IMR-90 (cell line): ENCODE measurements at regions not wholly inside any gene's neighbourhood (a gene's known extent, or its start where the extent isn't known, plus 50 kb on each side); places are given as distances from the start of the nearest gene placed in this dataset.

Experiments used
- ATAC-seq: fragments of 200-7000 bp; cut with Tn5 transposase; 2 replicates; pipeline ENCODE4 v1.9.1; 2020; ENCODE audit warnings: low read depth, mild to moderate bottlenecking, moderate library complexity
- BruUV-seq: library from RNA; stranded (reverse); fragments of 400-500 nt; replicated peaks from 2 replicates; lab custom pipeline; 2021; lab: Mats Ljungman, UMichigan
- CTCF ChIA-PET: fragments of 300-600 bp; formaldehyde crosslinking; extraction: SDS; loops from one replicate; lab custom pipeline; 2021; ENCODE audit warnings: antibody characterized with exemption; lab: Yijun Ruan, JAX
- POLR2A ChIA-PET: fragments of 300-600 bp; sonication (Branson Sonifier 250); formaldehyde crosslinking; loops from one replicate; lab custom pipeline; 2022; ENCODE audit warnings: antibody characterized with exemption; ENCODE audit not compliant: unreplicated experiment; lab: Charles Lee
- DNase-seq: peaks from one replicate; pipeline ENCODE4 v3.0.0; 2013
- H2AFZ ChIP-seq: replicated peaks from 2 replicates; pipeline ENCODE3; 2013; ENCODE audit warnings: low read length, mild to moderate bottlenecking; ENCODE audit not compliant: poor library complexity
- H2AK5ac ChIP-seq: 2 replicates; pipeline ENCODE4 v1.6.1; 2013; ENCODE audit warnings: low read depth, low read length, inconsistent platforms
- H2AK9ac ChIP-seq: replicated peaks from 2 replicates; pipeline ENCODE3; 2013; ENCODE audit warnings: mild to moderate bottlenecking, low read depth, low read length, moderate library complexity; ENCODE audit not compliant: poor library complexity
- H2BK120ac ChIP-seq: 2 replicates; pipeline ENCODE4 v1.6.1; 2013; ENCODE audit warnings: low read depth, low read length, inconsistent platforms
- H2BK15ac ChIP-seq: 3 replicates; pipeline ENCODE4 v1.6.1; 2013; ENCODE audit warnings: low read depth, low read length, inconsistent platforms
- H2BK20ac ChIP-seq: 2 replicates; pipeline ENCODE4 v1.6.1; 2013; ENCODE audit warnings: low read depth, mild to moderate bottlenecking, inconsistent platforms, low read length, moderate library complexity
- H2BK5ac ChIP-seq: 2 replicates; pipeline ENCODE4 v1.6.1; 2013; ENCODE audit warnings: mild to moderate bottlenecking, low read depth, low read length, inconsistent platforms; ENCODE audit not compliant: poor library complexity, severe bottlenecking
- H3K14ac ChIP-seq: replicated peaks from 2 replicates; pipeline ENCODE4 v1.6.1; 2013; ENCODE audit warnings: low read depth, low read length, inconsistent platforms
- H3K18ac ChIP-seq: 2 replicates; pipeline ENCODE4 v1.6.1; 2013; ENCODE audit warnings: low read depth, low read length, control low read depth
- H3K23ac ChIP-seq: 2 replicates; pipeline ENCODE4 v1.6.1; 2013; ENCODE audit warnings: low read depth, low read length, inconsistent platforms
- H3K27ac ChIP-seq: 2 replicates; pipeline ENCODE4 v1.5.1; 2013; ENCODE audit warnings: mild to moderate bottlenecking, control low read depth, low read length; ENCODE audit not compliant: insufficient read depth
- H3K27me3 ChIP-seq: 2 replicates; pipeline ENCODE4 v1.6.1; 2013; ENCODE audit warnings: low read length; ENCODE audit not compliant: control insufficient read depth, insufficient read depth
- H3K36me3 ChIP-seq: 2 replicates; pipeline ENCODE4 v1.6.1; 2013; ENCODE audit warnings: low read length, mixed read lengths; ENCODE audit not compliant: control insufficient read depth, insufficient read depth
- H3K4ac ChIP-seq: 2 replicates; pipeline ENCODE4 v1.6.1; 2013; ENCODE audit warnings: low read depth, low read length, inconsistent platforms
- H3K4me1 ChIP-seq: 2 replicates; pipeline ENCODE4 v1.6.1; 2013; ENCODE audit warnings: low read length, mixed read lengths; ENCODE audit not compliant: control insufficient read depth, insufficient read depth
- H3K4me2 ChIP-seq: 2 replicates; pipeline ENCODE4 v1.6.1; 2013; ENCODE audit warnings: low read depth, mild to moderate bottlenecking, control low read depth, low read length, moderate library complexity
- H3K4me3 ChIP-seq: 2 replicates; pipeline ENCODE4 v1.5.1; 2013; ENCODE audit warnings: low read depth, mild to moderate bottlenecking, control low read depth, low read length, moderate library complexity; ENCODE audit not compliant: insufficient read depth
- H3K56ac ChIP-seq: 2 replicates; pipeline ENCODE4 v1.6.1; 2013; ENCODE audit warnings: low read length, inconsistent platforms; ENCODE audit not compliant: insufficient read depth; ENCODE audit errors: extremely low read depth
- H3K79me1 ChIP-seq, 2 experiments: 2 replicates each; pipeline ENCODE4 v1.6.1; 2013; ENCODE audit warnings: low read length in 2 of 2, inconsistent platforms in 1 of 2, low read depth in 1 of 2
- H3K9ac ChIP-seq: 2 replicates; pipeline ENCODE4 v1.6.1; 2013; ENCODE audit warnings: low read depth, low read length, control low read depth
- H3K9me1 ChIP-seq: 2 replicates; pipeline ENCODE4 v1.6.1; 2013; ENCODE audit warnings: low read length, inconsistent platforms; ENCODE audit not compliant: insufficient read depth
- H3K9me3 ChIP-seq: 2 replicates; pipeline ENCODE4 v1.6.1; 2013; ENCODE audit warnings: low read length; ENCODE audit not compliant: control insufficient read depth, insufficient read depth
- H4K20me1 ChIP-seq: 2 replicates; pipeline ENCODE4 v1.6.1; 2013; ENCODE audit warnings: low read length, inconsistent platforms; ENCODE audit not compliant: insufficient read depth
- H4K5ac ChIP-seq: 2 replicates; pipeline ENCODE4 v1.6.1; 2013; ENCODE audit warnings: mild to moderate bottlenecking, low read depth, low read length, control low read depth
- H4K8ac ChIP-seq, 2 experiments: 2 replicates each; pipeline ENCODE4 v1.6.1; 2013; ENCODE audit warnings: low read depth in 2 of 2, low read length in 2 of 2, control low read depth in 1 of 2, inconsistent platforms in 1 of 2
- H4K91ac ChIP-seq: 2 replicates; pipeline ENCODE4 v1.6.1; 2013; ENCODE audit warnings: low read depth, low read length, inconsistent platforms; ENCODE audit not compliant: insufficient read depth
- BHLHE40 ChIP-seq: fragments of 150-350 bp; IDR thresholded peaks from 2 replicates; pipeline ENCODE4 v1.6.1; 2016; ENCODE audit warnings: mild to moderate bottlenecking, low read depth, low read length
- CTCF ChIP-seq: conservative IDR thresholded peaks from 2 replicates; pipeline ENCODE4 v1.5.1; 2012; ENCODE audit warnings: mild to moderate bottlenecking, low read depth, low read length, improper control_type of control experiment
- ELK1 ChIP-seq: fragments of 150-350 bp; IDR thresholded peaks from 2 replicates; pipeline ENCODE4 v1.6.1; 2016; ENCODE audit warnings: low read depth, mild to moderate bottlenecking, low read length, moderate library complexity, borderline replicate concordance
- FOS ChIP-seq: fragments of 150-350 bp; IDR thresholded peaks from 2 replicates; pipeline ENCODE4 v1.6.1; 2016; ENCODE audit warnings: low read depth, low read length
- MAFK ChIP-seq: IDR thresholded peaks from 2 replicates; pipeline ENCODE4 v1.6.1; 2012; ENCODE audit warnings: low read depth, low read length, improper control_type of control experiment
- MAZ ChIP-seq: IDR thresholded peaks from 2 replicates; pipeline ENCODE4 v1.6.1; 2012; ENCODE audit warnings: low read depth, mild to moderate bottlenecking, low read length, improper control_type of control experiment, moderate library complexity, borderline replicate concordance
- MXI1 ChIP-seq: IDR thresholded peaks from 2 replicates; pipeline ENCODE4 v1.6.1; 2012; ENCODE audit warnings: low read depth, mild to moderate bottlenecking, low read length, moderate library complexity, borderline replicate concordance
- POLR2A ChIP-seq: IDR thresholded peaks from 2 replicates; pipeline ENCODE4 v1.6.1; 2012; ENCODE audit warnings: mild to moderate bottlenecking, low read depth, low read length
- RFX5 ChIP-seq: IDR thresholded peaks from 2 replicates; pipeline ENCODE4 v1.8.0; 2012; ENCODE audit warnings: low read depth, mild to moderate bottlenecking, low read length, moderate library complexity
- SMC3 ChIP-seq: fragments of 150-350 bp; IDR thresholded peaks from 2 replicates; pipeline ENCODE4 v1.6.1; 2016; ENCODE audit warnings: low read depth, mild to moderate bottlenecking, antibody characterized with exemption, low read length, moderate library complexity
- USF2 ChIP-seq: fragments of 150-350 bp; IDR thresholded peaks from 2 replicates; pipeline ENCODE4 v1.6.1; 2017; ENCODE audit warnings: mild to moderate bottlenecking, antibody characterized with exemption, low read length, low read depth
- WGBS, 2 experiments: methylation state at CpG; one replicate each; pipeline versions ENCODE4 v1.1.5 to v1.1.7; 2013; ENCODE audit warnings: missing lambda C conversion rate in 2 of 2; ENCODE audit not compliant: insufficient read length in 1 of 2; ENCODE audit errors: extremely low coverage in 2 of 2; 5-methylcytosine and 5-hydroxymethylcytosine counted together
- dilution Hi-C: fragments of 300-500 bp; cut with HindIII; formaldehyde crosslinking; loops from one replicate; pipeline ENCODE4 v1.14.3; 2018; ENCODE audit warnings: low sequenced_read_pairs; ENCODE audit not compliant: unreplicated experiment
- in situ Hi-C: fragments of 300-500 bp; cut with MboI; formaldehyde crosslinking; loops from 3 replicates; pipeline ENCODE4 v1.14.3; 2019; ENCODE audit warnings: low sequenced_read_pairs, inconsistent platforms, mixed read lengths
- intact Hi-C: fragments of 100-400 bp; cut with micrococcal nuclease; formaldehyde crosslinking; loops from 2 replicates; pipeline ENCODE4 v1.10.0; 2022

GRCh38 chr9:115226152-115226551 lies 108.2 kb upstream of the TNC start:
- H3K4ac ChIP-seq = no peak overlapping the region
- POLR2A ChIA-PET = no interaction called here
- 100% methylated on average over 1 to 2 of the region's 3 CpGs for WGBS, 2 experiments

More at GRCh38 chr9:115226152-115226551, 108.2 kb upstream of the TNC start:
- H2BK15ac ChIP-seq = no peak overlapping the region
- no peak overlapping the region for H3K4me3 ChIP-seq
- no peak overlapping the region for H3K18ac ChIP-seq
- H3K56ac ChIP-seq = no peak overlapping the region
- dilution Hi-C loops = no loop called here
- BruUV-seq = no TSS peak
- no peak overlapping the region for H2AK5ac ChIP-seq
- H3K9ac ChIP-seq = no peak overlapping the region
- CTCF ChIA-PET = no interaction called here
- H2BK5ac ChIP-seq = no peak overlapping the region
- no peak overlapping the region for H2AK9ac ChIP-seq
- H3K23ac ChIP-seq = no peak overlapping the region
- H3K4me1 ChIP-seq = no peaks in the 10 kb centered on the region
- no peak overlapping the region for H4K91ac ChIP-seq
- no peak overlapping the region for H3K4me2 ChIP-seq
- H3K27me3 ChIP-seq = no peaks in the 10 kb centered on the region; the same call in 1 of the 2 replicates
- DNase-seq (no peak), ATAC-seq (no peak)
- H2AFZ ChIP-seq = no peak overlapping the region
- no peaks in the 10 kb centered on the region for H3K9me3 ChIP-seq
- in situ Hi-C loops = no loop called here
- no peaks in the 10 kb centered on the region for H3K79me1 ChIP-seq
- H2BK120ac ChIP-seq = no peak overlapping the region
- H3K36me3 ChIP-seq = no peaks in the 10 kb centered on the region
- intact Hi-C loops = no loop called here
- TF ChIP-seq USF2 = no peak
- TF ChIP-seq CTCF = no peak
- TF ChIP-seq RFX5 = no peak
- no peak for TF ChIP-seq BHLHE40
- no peak for TF ChIP-seq MAFK
- TF ChIP-seq POLR2A = no peak
- no peak for TF ChIP-seq MAZ
- no peak for TF ChIP-seq ELK1
- TF ChIP-seq SMC3 = no peak
- no peak for TF ChIP-seq MXI1
- TF ChIP-seq FOS = no peak
- no peak overlapping the region for H4K5ac ChIP-seq
- H3K14ac ChIP-seq = no peak overlapping the region
- no peaks in the 10 kb centered on the region for H3K9me1 ChIP-seq
- H4K20me1 ChIP-seq = no peaks in the 10 kb centered on the region
- no peak overlapping the region for H4K8ac ChIP-seq
- no peak overlapping the region for H3K27ac ChIP-seq
- no peak overlapping the region for H2BK20ac ChIP-seq
